Neural cell (in vitro differentiated cells): ENCODE measurements at regions not wholly inside any gene's neighbourhood (a gene's known extent, or its start where the extent isn't known, plus 50 kb on each side); places are given as distances from the start of the nearest gene placed in this dataset.

Experiments
- EZH2 ChIP-seq: fragments of 200-600, 300-800 bp; shearing (Covaris generic), sonication (generic); IDR thresholded peaks from 2 replicates; pipeline ENCODE4 v1.6.1; 2014; ENCODE audit warnings: antibody characterized with exemption, low read length, borderline replicate concordance, mild to moderate bottlenecking; ENCODE audit not compliant: insufficient read depth, poor library complexity, severe bottlenecking
- TF ChIP-seq, protein P1 (sequence below): fragments of 450-650 bp; IDR thresholded peaks from 2 replicates; pipeline ENCODE4 v1.5.1; 2014; ENCODE audit warnings: antibody characterized with exemption, mild to moderate bottlenecking, moderate library complexity; ENCODE audit not compliant: poor library complexity, severe bottlenecking

DNA sequence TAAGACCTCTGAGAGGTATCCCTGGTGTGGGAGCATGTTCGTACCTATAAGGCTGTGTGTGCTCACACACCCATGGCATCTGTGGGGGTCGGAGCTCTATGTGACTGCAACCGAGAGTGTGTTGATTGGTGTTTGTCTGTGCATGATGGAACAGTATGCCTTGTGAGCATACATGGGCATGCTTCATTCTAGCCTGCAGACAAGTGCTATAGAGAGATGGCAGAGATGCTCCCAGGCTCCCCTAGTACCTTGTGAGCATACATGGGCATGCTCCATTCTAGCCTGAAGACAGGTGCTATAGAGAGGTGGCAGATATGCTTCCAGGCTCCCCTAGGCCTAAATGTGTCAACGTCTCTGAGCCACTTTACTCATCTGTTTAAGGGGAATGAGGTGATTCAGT is 447.5 kb downstream of the INSC start:
- TF ChIP-seq EZH2: no peak
- TF ChIP-seq, protein P1, sequence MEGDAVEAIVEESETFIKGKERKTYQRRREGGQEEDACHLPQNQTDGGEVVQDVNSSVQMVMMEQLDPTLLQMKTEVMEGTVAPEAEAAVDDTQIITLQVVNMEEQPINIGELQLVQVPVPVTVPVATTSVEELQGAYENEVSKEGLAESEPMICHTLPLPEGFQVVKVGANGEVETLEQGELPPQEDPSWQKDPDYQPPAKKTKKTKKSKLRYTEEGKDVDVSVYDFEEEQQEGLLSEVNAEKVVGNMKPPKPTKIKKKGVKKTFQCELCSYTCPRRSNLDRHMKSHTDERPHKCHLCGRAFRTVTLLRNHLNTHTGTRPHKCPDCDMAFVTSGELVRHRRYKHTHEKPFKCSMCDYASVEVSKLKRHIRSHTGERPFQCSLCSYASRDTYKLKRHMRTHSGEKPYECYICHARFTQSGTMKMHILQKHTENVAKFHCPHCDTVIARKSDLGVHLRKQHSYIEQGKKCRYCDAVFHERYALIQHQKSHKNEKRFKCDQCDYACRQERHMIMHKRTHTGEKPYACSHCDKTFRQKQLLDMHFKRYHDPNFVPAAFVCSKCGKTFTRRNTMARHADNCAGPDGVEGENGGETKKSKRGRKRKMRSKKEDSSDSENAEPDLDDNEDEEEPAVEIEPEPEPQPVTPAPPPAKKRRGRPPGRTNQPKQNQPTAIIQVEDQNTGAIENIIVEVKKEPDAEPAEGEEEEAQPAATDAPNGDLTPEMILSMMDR: no peak
